Inflammatory macrophage treated with lipopolysaccharide for 1 hour (primary cell): ENCODE measurements at regions not wholly inside any gene's neighbourhood (a gene's known extent, or its start where the extent isn't known, plus 50 kb on each side); places are given as distances from the start of the nearest gene placed in this dataset.
"Not testable (repeated sequence)": the region's sequence is repeated elsewhere in the genome, so short reads cannot be mapped to it uniquely, and the experiment has no call there.

ENCODE experiments used
- DNase-seq, 2 donors: peaks; one replicate each; pipeline ENCODE4 v3.0.0-alpha.2; 2020 to 2022

GRCh38 chr15:30030345-30030744 is 52.4 kb upstream of the GOLGA8J start:
- DNase-seq: no peak

GRCh38 chr15:30023798-30024295 is 58.9 kb upstream of the GOLGA8J start:
- DNase-seq: no peak

DNA sequence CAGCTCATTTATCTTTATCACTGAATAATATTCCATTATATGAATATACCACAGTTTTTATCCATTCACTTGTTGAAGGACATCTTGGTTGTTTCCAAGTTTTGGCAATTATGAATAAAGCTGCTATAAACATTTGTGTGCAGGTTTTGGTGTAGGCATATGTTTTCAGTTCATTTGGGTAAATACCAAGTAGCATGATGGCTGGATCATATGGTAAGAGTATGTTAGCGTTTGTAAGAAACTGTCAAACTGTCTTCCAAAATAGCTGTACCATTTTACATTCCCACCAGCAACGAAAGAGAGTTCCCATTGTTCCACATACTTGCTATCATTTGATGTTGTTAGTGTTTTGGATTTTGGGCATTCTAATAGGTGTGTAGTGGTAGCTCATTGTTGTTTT is 72.0 kb upstream of the GOLGA8J start:
- DNase-seq: no peak

GRCh38 chr15:30008156-30008555 is 74.6 kb upstream of the GOLGA8J start:
- DNase-seq: no peak

GRCh38 chr15:30001602-30002001 is 81.2 kb upstream of the GOLGA8J start:
- no peak for DNase-seq

- DNase-seq: no peak
Measured at GRCh38 chr15:29998033-29998432, 84.7 kb upstream of the GOLGA8J start.

GRCh38 chr15:29997499-29997898 is 85.3 kb upstream of the GOLGA8J start:
- no peak for DNase-seq

GRCh38 chr15:29994284-29994683 is 88.5 kb upstream of the GOLGA8J start:
- no peak for DNase-seq

DNA sequence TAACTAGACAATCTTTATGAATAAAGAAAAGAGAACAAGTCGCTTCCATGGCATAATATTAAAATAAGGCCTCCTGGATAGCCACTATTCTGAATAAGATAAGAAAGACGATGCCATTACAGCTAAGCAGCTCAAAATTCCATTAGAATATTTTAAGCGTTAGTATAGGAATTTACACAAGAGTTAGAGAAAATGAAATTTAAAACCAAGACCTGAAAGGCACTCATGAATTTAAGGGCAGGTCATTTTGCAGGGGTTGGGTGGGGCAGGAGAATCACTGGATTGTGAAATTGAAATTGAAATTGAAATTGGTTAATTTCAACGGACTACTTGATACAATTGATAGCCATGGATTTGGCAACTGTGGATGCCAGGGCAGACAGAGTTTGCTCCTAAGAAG is 91.8 kb upstream of the GOLGA8J start:
- DNase-seq: no peak

DNA sequence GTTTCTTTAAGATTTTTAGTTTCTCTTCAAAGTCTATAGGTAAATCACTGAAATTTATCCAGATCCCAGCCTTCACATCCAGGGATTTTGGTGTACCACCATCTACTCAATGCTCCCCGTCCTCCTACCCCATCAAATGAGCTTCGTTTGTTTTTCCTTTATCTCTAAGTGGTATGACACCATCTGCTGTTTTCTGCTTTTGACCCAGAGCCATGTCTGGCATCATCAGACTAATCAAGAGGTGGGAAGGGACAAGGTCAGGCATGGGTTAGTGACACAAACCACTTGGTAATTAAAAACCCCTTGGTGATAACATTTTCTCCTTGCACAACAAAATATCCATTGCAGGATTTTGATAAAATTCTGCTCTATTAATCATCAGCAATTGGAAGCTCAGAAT is 92.7 kb upstream of the GOLGA8J start:
- no peak for DNase-seq

DNA sequence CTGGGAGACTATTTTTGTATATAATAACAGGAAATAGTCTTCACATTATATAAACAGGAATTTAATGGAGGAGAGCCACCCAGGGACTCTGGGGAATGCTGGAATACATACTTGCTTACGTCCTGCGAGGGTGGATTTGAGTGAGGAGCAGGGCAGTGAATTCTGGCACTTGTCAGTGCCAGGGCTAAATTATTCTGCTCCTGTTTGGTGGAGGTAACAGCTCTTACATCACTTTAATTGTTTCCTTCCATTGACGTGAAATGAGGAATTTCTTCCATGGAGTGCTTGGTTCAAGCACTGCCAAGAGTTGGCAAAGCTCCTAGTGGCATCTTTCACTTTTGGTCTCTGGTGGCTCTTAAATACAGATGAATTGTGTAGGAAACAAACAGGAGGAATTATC is 94.1 kb upstream of the GOLGA8J start:
- no peak for DNase-seq

DNA sequence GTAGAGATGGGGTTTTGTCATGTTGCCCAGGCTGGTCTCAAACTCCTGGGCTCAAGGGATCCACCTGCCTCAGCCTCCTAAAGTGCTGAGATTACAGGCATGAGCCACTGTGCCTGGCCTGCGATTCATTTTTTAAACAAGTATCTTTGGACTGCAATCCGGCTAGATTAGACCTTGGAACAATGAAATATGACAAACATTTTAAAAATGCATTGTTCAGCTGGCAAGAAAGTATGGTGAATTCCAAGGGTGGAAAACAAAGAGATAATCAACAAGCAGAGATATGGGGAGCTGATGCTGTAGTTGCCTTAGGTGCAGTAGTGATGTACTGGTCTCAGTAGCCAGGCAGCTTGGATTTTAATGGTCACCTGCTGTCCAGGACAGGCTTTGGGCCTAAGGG is 95.8 kb upstream of the GOLGA8J start:
- no peak for DNase-seq

GRCh38 chr15:29978411-29979382 is 104.1 kb upstream of the GOLGA8J start:
- no peak for DNase-seq

GRCh38 chr15:29974056-29974455 is 108.7 kb upstream of the GOLGA8J start:
- not testable (repeated sequence) for DNase-seq

DNA sequence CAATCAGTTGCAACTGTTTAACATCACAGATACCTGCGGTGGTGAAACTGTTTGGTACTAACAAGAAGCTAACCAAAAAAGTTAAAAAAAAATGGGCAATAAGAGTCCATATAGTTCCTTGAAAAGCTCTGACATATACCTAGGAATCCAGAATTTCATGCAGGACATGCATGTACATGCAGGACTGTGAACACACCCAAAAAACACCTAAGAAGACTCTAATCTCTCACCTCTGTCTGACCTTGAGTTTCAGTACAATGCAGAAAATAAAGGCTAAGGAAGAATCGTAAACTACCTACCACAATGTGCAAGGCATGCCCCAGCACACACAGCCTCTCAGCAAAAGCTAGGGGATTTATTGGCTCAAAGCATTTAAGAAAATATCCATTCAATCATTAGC is 110.7 kb upstream of the GOLGA8J start:
- DNase-seq: no peak

- no peak for DNase-seq
Measured at GRCh38 chr15:29970402-29970695, 112.4 kb upstream of the GOLGA8J start.

GRCh38 chr15:29969562-29970401 is 113.0 kb upstream of the GOLGA8J start:
- DNase-seq: no peak

DNA sequence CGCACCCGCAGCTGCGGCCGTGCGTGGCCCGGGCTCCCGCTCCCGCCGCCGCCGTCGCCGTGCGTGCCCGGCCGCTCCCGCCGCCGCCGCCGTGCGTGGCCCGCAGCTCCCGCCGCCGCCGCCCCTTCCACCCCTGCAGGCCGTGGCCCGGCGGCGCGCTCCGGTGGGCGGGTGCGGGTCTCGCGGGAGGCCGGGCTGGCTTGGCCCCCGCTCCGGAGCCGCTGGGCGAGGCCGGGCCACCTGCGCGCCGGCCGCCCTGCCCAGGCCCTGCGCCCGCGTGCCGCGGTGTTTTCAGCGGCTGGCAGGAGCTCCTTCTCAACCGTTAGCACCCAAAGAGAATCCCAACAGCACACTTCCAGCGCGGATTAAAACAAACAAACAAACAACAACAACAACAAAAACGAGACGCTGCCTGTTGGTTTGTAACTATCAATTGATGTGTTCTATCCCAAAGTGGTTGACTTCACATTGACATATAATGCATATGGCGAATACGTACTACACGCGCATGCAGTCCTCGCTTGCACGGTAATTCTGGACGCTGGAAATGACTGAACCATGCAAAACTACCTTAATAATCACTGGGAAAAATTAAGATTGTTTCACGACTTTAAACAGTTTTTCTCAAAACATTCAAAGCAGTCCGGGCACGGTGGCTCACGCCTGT is 113.7 kb upstream of the GOLGA8J start:
- no peak for DNase-seq

DNA sequence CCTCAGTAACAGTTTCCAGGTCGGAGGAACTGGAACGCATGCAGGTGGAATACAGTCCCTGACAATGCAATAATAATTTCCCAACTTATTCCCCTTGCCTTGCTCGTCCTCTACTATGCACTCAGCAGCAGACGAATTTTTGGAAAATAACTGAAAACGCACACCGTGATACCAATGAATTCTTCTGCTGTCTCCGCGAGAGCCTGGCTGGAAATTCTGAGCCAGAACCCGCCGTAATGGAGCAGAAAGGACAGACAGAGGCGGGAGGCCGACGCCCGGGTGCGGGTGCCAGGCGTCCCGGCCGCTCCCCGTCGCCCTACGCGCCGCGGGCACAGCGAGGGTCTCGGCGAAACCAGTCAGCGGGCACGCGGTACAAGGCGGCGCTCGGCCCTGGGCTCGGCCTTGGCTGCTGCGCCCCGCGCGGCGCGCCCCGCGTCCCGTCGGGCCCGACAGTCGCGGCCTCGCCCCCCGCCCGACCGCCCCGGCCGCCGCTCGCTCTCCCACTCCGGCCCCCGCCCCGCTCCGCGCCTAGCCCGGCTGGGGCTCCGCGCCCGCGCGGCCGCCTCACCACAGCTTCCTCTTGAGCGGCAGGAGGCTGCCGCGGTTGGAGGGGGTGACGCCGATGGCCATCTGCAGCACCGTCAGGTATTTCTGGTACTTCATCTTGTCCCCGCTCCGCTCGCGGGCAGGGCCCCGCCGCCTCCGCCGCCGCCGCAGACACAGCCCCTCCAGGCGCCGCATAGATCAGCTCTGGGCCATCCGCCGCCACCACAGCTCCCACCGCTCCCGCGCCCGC is 114.5 kb upstream of the GOLGA8J start:
- DNase-seq: no peak

GRCh38 chr15:29962407-29962806 is 120.3 kb upstream of the GOLGA8J start:
- no peak for DNase-seq

GRCh38 chr15:29959384-29960137 is 123.2 kb upstream of the GOLGA8J start:
- no peak for DNase-seq

GRCh38 chr15:29952225-29952624 is 130.0 kb upstream of the TJP1 start:
- no peak for DNase-seq
